ENCODE measurements at regions not wholly inside any gene's neighbourhood (a gene's known extent, or its start where the extent isn't known, plus 50 kb on each side); places are given as distances from the start of the nearest gene placed in this dataset.
"Not testable (repeated sequence)": the region's sequence is repeated elsewhere in the genome, so short reads cannot be mapped to it uniquely, and the experiment has no call there.

DNA sequence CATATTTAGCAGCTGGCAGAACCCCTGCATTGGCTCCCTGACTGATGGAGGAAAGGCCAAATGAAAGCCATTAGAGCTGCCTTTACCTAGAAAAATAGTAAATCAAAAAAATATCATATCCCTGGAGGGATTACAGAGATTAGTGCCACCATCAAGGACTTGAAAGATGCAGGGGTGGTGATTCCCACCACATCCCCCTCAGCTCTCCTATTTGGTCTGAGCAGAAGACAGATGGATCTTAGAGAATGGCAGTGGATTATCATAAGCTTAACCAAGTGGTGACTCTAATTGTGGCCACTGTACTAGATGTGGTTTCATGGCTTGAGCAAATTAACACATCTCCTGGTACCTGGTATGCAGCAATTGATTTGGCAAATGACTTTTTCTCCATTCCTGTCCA lies 114.9 kb upstream of the RMP24 start:
- TF ChIP-seq, protein P1, sequence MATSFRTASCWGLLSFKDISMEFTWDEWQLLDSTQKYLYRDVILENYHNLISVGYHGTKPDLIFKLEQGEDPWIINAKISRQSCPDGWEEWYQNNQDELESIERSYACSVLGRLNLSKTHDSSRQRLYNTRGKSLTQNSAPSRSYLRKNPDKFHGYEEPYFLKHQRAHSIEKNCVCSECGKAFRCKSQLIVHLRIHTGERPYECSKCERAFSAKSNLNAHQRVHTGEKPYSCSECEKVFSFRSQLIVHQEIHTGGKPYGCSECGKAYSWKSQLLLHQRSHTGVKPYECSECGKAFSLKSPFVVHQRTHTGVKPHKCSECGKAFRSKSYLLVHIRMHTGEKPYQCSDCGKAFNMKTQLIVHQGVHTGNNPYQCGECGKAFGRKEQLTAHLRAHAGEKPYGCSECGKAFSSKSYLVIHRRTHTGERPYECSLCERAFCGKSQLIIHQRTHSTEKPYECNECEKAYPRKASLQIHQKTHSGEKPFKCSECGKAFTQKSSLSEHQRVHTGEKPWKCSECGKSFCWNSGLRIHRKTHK (tag by site-specific recombination; IDR thresholded peaks at IDR 0.05), result not testable (repeated sequence)
- TF ChIP-seq, protein P2, sequence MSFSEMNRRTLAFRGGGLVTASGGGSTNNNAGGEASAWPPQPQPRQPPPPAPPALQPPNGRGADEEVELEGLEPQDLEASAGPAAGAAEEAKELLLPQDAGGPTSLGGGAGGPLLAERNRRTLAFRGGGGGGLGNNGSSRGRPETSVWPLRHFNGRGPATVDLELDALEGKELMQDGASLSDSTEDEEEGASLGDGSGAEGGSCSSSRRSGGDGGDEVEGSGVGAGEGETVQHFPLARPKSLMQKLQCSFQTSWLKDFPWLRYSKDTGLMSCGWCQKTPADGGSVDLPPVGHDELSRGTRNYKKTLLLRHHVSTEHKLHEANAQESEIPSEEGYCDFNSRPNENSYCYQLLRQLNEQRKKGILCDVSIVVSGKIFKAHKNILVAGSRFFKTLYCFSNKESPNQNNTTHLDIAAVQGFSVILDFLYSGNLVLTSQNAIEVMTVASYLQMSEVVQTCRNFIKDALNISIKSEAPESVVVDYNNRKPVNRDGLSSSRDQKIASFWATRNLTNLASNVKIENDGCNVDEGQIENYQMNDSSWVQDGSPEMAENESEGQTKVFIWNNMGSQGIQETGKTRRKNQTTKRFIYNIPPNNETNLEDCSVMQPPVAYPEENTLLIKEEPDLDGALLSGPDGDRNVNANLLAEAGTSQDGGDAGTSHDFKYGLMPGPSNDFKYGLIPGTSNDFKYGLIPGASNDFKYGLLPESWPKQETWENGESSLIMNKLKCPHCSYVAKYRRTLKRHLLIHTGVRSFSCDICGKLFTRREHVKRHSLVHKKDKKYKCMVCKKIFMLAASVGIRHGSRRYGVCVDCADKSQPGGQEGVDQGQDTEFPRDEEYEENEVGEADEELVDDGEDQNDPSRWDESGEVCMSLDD (tag by site-specific recombination; IDR thresholded peaks at IDR 0.05), result not testable (repeated sequence)
- TF ChIP-seq ZFP69B (tag by site-specific recombination; IDR thresholded peaks at IDR 0.05); HOXD13 (CRISPR knock-in tag; IDR thresholded peaks at IDR 0.05; ENCODE audit: borderline replicate concordance); ZFP3 (tag by site-specific recombination; IDR thresholded peaks at IDR 0.05; ENCODE audit: low read depth); BCL11A (tag by site-specific recombination; IDR thresholded peaks at IDR 0.05; ENCODE audit: low read depth); ZNF391 (tag by site-specific recombination; IDR thresholded peaks at IDR 0.05; ENCODE audit: borderline replicate concordance, low read depth): not testable (repeated sequence)
- TF ChIP-seq, protein P3, sequence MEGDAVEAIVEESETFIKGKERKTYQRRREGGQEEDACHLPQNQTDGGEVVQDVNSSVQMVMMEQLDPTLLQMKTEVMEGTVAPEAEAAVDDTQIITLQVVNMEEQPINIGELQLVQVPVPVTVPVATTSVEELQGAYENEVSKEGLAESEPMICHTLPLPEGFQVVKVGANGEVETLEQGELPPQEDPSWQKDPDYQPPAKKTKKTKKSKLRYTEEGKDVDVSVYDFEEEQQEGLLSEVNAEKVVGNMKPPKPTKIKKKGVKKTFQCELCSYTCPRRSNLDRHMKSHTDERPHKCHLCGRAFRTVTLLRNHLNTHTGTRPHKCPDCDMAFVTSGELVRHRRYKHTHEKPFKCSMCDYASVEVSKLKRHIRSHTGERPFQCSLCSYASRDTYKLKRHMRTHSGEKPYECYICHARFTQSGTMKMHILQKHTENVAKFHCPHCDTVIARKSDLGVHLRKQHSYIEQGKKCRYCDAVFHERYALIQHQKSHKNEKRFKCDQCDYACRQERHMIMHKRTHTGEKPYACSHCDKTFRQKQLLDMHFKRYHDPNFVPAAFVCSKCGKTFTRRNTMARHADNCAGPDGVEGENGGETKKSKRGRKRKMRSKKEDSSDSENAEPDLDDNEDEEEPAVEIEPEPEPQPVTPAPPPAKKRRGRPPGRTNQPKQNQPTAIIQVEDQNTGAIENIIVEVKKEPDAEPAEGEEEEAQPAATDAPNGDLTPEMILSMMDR (tag by site-specific recombination; IDR thresholded peaks at IDR 0.05), result not testable (repeated sequence)
